ENCODE measurements at regions not wholly inside any gene's neighbourhood (a gene's known extent, or its start where the extent isn't known, plus 50 kb on each side); places are given as distances from the start of the nearest gene placed in this dataset.

- DNase-seq (ENCODE audit: low read depth): no peak
Observed at GRCh38 chr2:858646-859045, 92.0 kb upstream of the SNTG2 start.

- no peak for DNase-seq (ENCODE audit: low read depth)
Observed at GRCh38 chr2:857937-858336, 92.7 kb upstream of the SNTG2 start.

GRCh38 chr2:857081-857480 is 93.6 kb upstream of the SNTG2 start:
- DNase-seq (ENCODE audit: low read depth): no peak

GRCh38 chr2:856456-856855 is 94.2 kb upstream of the SNTG2 start:
- DNase-seq (ENCODE audit: low read depth): no peak

GRCh38 chr2:856041-856440 is 94.6 kb upstream of the SNTG2 start:
- no peak for DNase-seq (ENCODE audit: low read depth)

- DNase-seq (ENCODE audit: low read depth): no peak
Observed at GRCh38 chr2:855177-855576, 95.5 kb upstream of the SNTG2 start.

GRCh38 chr2:854460-854859 is 96.2 kb upstream of the SNTG2 start:
- DNase-seq (ENCODE audit: low read depth): no peak

GRCh38 chr2:853203-853870 is 97.3 kb upstream of the SNTG2 start:
- no peak for DNase-seq (ENCODE audit: low read depth)

- DNase-seq (ENCODE audit: low read depth): no peak
Observed at GRCh38 chr2:852168-852567, 98.5 kb upstream of the SNTG2 start.

- DNase-seq (ENCODE audit: low read depth): no peak
Observed at GRCh38 chr2:851680-852079, 99.0 kb upstream of the SNTG2 start.

- no peak for DNase-seq (ENCODE audit: low read depth)
Observed at GRCh38 chr2:851078-851477, 99.6 kb upstream of the SNTG2 start.

GRCh38 chr2:850429-850828 is 100.2 kb upstream of the SNTG2 start:
- no peak for DNase-seq (ENCODE audit: low read depth)

- no peak for DNase-seq (ENCODE audit: low read depth)
Observed at GRCh38 chr2:848099-848498, 102.5 kb upstream of the SNTG2 start.

- no peak for DNase-seq (ENCODE audit: low read depth)
Observed at GRCh38 chr2:847669-848068, 103.0 kb upstream of the SNTG2 start.

- DNase-seq (ENCODE audit: low read depth): no peak
Observed at GRCh38 chr2:844715-845114, 105.9 kb upstream of the SNTG2 start.

- no peak for DNase-seq (ENCODE audit: low read depth)
Observed at GRCh38 chr2:842151-842803, 108.4 kb upstream of the SNTG2 start.

GRCh38 chr2:841036-841435 is 109.6 kb upstream of the SNTG2 start:
- no peak for DNase-seq (ENCODE audit: low read depth)

GRCh38 chr2:834233-834632 is 116.4 kb upstream of the SNTG2 start:
- DNase-seq (ENCODE audit: low read depth): no peak

- no peak for DNase-seq (ENCODE audit: low read depth)
Observed at GRCh38 chr2:833180-833579, 117.5 kb upstream of the SNTG2 start.

GRCh38 chr2:832635-833034 is 118.0 kb upstream of the SNTG2 start:
- DNase-seq (ENCODE audit: low read depth): no peak

GRCh38 chr2:831622-832021 is 119.0 kb upstream of the SNTG2 start:
- no peak for DNase-seq (ENCODE audit: low read depth)

- no peak for DNase-seq (ENCODE audit: low read depth)
Observed at GRCh38 chr2:831225-831536, 119.5 kb upstream of the SNTG2 start.

- DNase-seq (ENCODE audit: low read depth): no peak
Observed at GRCh38 chr2:830419-831224, 120.0 kb upstream of the SNTG2 start.

- DNase-seq (ENCODE audit: low read depth): no peak
Observed at GRCh38 chr2:829047-829446, 121.6 kb upstream of the SNTG2 start.

Measured in stromal cell of bone marrow (primary cell).